GM12891 (cell line): ENCODE measurements at regions not wholly inside any gene's neighbourhood (a gene's known extent, or its start where the extent isn't known, plus 50 kb on each side); places are given as distances from the start of the nearest gene placed in this dataset.

ENCODE experiments used
- POLR2A ChIP-seq: IDR thresholded peaks from 2 replicates; pipeline ENCODE4 v1.6.1; 2011; ENCODE audit warnings: low read depth, low read length, control low read depth
- POLR2AphosphoS5 ChIP-seq: IDR thresholded peaks from 2 replicates; pipeline ENCODE4 v1.6.1; 2011; ENCODE audit warnings: low read depth, low read length, control low read depth

- TF ChIP-seq POLR2AphosphoS5 (no peak), POLR2A (no peak)
Measured at GRCh38 chr5:12645582-12645981, 741.3 kb upstream of the CTNND2 start.
